HepG2 (cell line): ENCODE measurements at regions not wholly inside any gene's neighbourhood (a gene's known extent, or its start where the extent isn't known, plus 50 kb on each side); places are given as distances from the start of the nearest gene placed in this dataset.

Source experiments
- ATAC-seq: fragments of 200-7000 bp; cut with Tn5 transposase; 3 replicates; pipeline ENCODE4 v1.9.1; 2020; ENCODE audit warnings: mild to moderate bottlenecking, moderate library complexity
- BruUV-seq: library from RNA; stranded (reverse); fragments of 400-500 nt; replicated peaks from 2 replicates; lab custom pipeline; 2021; lab: Mats Ljungman, UMichigan
- CTCF ChIA-PET: fragments of 300-600 bp; formaldehyde crosslinking; extraction: SDS; loops from one replicate; lab custom pipeline; 2021; ENCODE audit warnings: low total read pairs, inconsistent platforms, low intra/inter-chr PET ratio; lab: Yijun Ruan, JAX
- POLR2A ChIA-PET: fragments of 350-600 bp; sonication (Branson Sonifier 250); formaldehyde crosslinking; loops from one replicate; lab custom pipeline; 2020; ENCODE audit warnings: antibody characterized with exemption, inconsistent platforms; lab: Yijun Ruan, JAX
- DNase-seq: peaks from one replicate; pipeline ENCODE4 v3.0.0-alpha.2; 2015; ENCODE audit warnings: low spot score
- FAIRE-seq: peaks from 3 replicates; lab custom pipeline; 2011; peaks lifted over from hg19 to GRCh38; lab: Jason Lieb, UNC
- H2AFZ ChIP-seq: one replicate; pipeline ENCODE4 v1.6.1; 2011; ENCODE audit warnings: low read length, inconsistent platforms
- H3K27ac ChIP-seq: fragments of 300-600 bp; 3 replicates; pipeline ENCODE4 v1.8.0; 2011; ENCODE audit warnings: mixed run types, mild to moderate bottlenecking, mixed read lengths, low read length, inconsistent platforms; ENCODE audit not compliant: insufficient read depth; ENCODE audit errors: extremely low read length
- H3K27me3 ChIP-seq, 2 experiments: fragments of 200-600 bp in 1 of 2; 2 replicates in 1 of 2; 3 replicates in 1 of 2; pipeline versions ENCODE4 v1.6.0 to v1.8.0; 2011; ENCODE audit warnings: low read length in 2 of 2, mild to moderate bottlenecking in 2 of 2, moderate library complexity in 2 of 2, inconsistent platforms in 1 of 2; ENCODE audit not compliant: insufficient read depth in 2 of 2, control insufficient read depth in 1 of 2
- H3K36me3 ChIP-seq, 2 experiments: fragments of 200-600 bp in 1 of 2; replicated peaks in 1 of 2; 2 replicates in 1 of 2; 3 replicates in 1 of 2; pipeline versions ENCODE4 v1.5.1 to v1.8.0; 2011; ENCODE audit warnings: low read length in 2 of 2, inconsistent platforms in 1 of 2; ENCODE audit not compliant: insufficient read depth in 2 of 2, control insufficient read depth in 1 of 2
- H3K4me1 ChIP-seq: 2 replicates; pipeline ENCODE4 v1.5.1; 2012; ENCODE audit warnings: low read length, inconsistent platforms; ENCODE audit not compliant: insufficient read depth
- H3K4me2 ChIP-seq: 2 replicates; pipeline ENCODE4 v1.6.0; 2011; ENCODE audit warnings: low read depth, low read length, inconsistent platforms
- H3K4me3 ChIP-seq, 3 experiments: fragments of 200-600 bp in 1 of 3; sonication (generic), shearing (Covaris generic) in 1 of 3; replicated peaks in 1 of 3; 2 replicates each; pipeline ENCODE4 v1.5.1; 2011 to 2016; ENCODE audit warnings: low read length in 3 of 3, inconsistent platforms in 2 of 3, low read depth in 2 of 3, mild to moderate bottlenecking in 2 of 3, control low read depth in 1 of 3, mixed read lengths in 1 of 3; ENCODE audit not compliant: insufficient read depth in 1 of 3
- H3K79me2 ChIP-seq: one replicate; pipeline ENCODE4 v1.6.1; 2011; ENCODE audit warnings: low read length, inconsistent platforms; ENCODE audit not compliant: insufficient read depth
- H3K9ac ChIP-seq: 2 replicates; pipeline ENCODE4 v1.6.0; 2011; ENCODE audit warnings: mild to moderate bottlenecking, low read depth, low read length, inconsistent platforms; ENCODE audit not compliant: insufficient read depth
- H3K9me3 ChIP-seq: 2 replicates; pipeline ENCODE4 v1.5.1; 2012; ENCODE audit warnings: mild to moderate bottlenecking, low read length
- H4K20me1 ChIP-seq: 2 replicates; pipeline ENCODE4 v1.6.0; 2011; ENCODE audit warnings: inconsistent platforms, mild to moderate bottlenecking, low read length, moderate library complexity; ENCODE audit not compliant: insufficient read depth
- ARHGAP35 ChIP-seq: sonication (generic); formaldehyde crosslinking; IDR thresholded peaks from 2 replicates; pipeline ENCODE4 v1.9.0; 2022; ENCODE audit warnings: mild to moderate bottlenecking, inconsistent platforms, moderate library complexity, missing genetic modification reagents, borderline replicate concordance
- CBX1 ChIP-seq: IDR thresholded peaks from one replicate; pipeline ENCODE4 v1.6.1; 2016; ENCODE audit warnings: antibody characterized with exemption, low read depth
- CENPT ChIP-seq: sonication (generic); formaldehyde crosslinking; IDR thresholded peaks from 2 replicates; pipeline ENCODE4 v1.8.0; 2022; ENCODE audit warnings: low read depth, mild to moderate bottlenecking, moderate library complexity, missing genetic modification reagents
- CREBL2 ChIP-seq: sonication (generic); formaldehyde crosslinking; IDR thresholded peaks from 2 replicates; pipeline ENCODE4 v1.8.1; 2023; ENCODE audit warnings: missing genetic modification reagents, mild to moderate bottlenecking, borderline replicate concordance
- E2F5 ChIP-seq: sonication (generic); formaldehyde crosslinking; conservative IDR thresholded peaks from 2 replicates; pipeline ENCODE4 v1.4.0; 2020; ENCODE audit warnings: missing genetic modification reagents
- RARA ChIP-seq: IDR thresholded peaks from 2 replicates; pipeline ENCODE4 v1.6.1; 2016; ENCODE audit warnings: missing genetic modification reagents, missing compliant biosample characterization
- RARG ChIP-seq: sonication (generic); formaldehyde crosslinking; IDR thresholded peaks from 2 replicates; pipeline ENCODE4 v1.4.0; 2020; ENCODE audit warnings: low read depth, mild to moderate bottlenecking, missing genetic modification reagents
- TFAP4 ChIP-seq: sonication (generic); IDR thresholded peaks from 2 replicates; pipeline ENCODE4 v1.6.1; 2016; ENCODE audit warnings: low read depth, borderline replicate concordance
- WGBS: methylation state at CpG from one replicate; pipeline ENCODE4 v1.1.6; 2017; ENCODE audit warnings: low lambda C conversion rate; 5-methylcytosine and 5-hydroxymethylcytosine counted together
- in situ Hi-C: cut with HindIII; loops from 2 replicates; pipeline ENCODE4 v1.10.0; 2017; ENCODE audit warnings: low pct_unique_long_range_greater_than_20kb; ENCODE audit not compliant: extremely low pct_ligation_motif_present
- intact Hi-C: fragments of 100-400 bp; cut with micrococcal nuclease; formaldehyde crosslinking; loops from one replicate; pipeline ENCODE4 v1.10.0; 2022; ENCODE audit not compliant: unreplicated experiment
- TF ChIP-seq, protein P1 (sequence below): sonication (generic); formaldehyde crosslinking; IDR thresholded peaks from 2 replicates; pipeline ENCODE4 v1.8.0; 2023; ENCODE audit warnings: mild to moderate bottlenecking, missing genetic modification reagents
- TF ChIP-seq, protein P2 (sequence below): sonication (generic); formaldehyde crosslinking; IDR thresholded peaks from 2 replicates; pipeline ENCODE4 v1.5.0; 2020; ENCODE audit warnings: mild to moderate bottlenecking, missing genetic modification reagents, moderate library complexity
- TF ChIP-seq, protein P3 (sequence below): IDR thresholded peaks from 2 replicates; pipeline ENCODE4 v1.6.1; 2016
- TF ChIP-seq, protein P4 (sequence below): sonication (generic); formaldehyde crosslinking; IDR thresholded peaks from 2 replicates; pipeline ENCODE4 v1.8.1; 2023; ENCODE audit warnings: mild to moderate bottlenecking, moderate library complexity, missing genetic modification reagents
- TF ChIP-seq, protein P5 (sequence below): IDR thresholded peaks from 2 replicates; pipeline ENCODE4 v1.6.1; 2012; ENCODE audit warnings: inconsistent platforms

DNA sequence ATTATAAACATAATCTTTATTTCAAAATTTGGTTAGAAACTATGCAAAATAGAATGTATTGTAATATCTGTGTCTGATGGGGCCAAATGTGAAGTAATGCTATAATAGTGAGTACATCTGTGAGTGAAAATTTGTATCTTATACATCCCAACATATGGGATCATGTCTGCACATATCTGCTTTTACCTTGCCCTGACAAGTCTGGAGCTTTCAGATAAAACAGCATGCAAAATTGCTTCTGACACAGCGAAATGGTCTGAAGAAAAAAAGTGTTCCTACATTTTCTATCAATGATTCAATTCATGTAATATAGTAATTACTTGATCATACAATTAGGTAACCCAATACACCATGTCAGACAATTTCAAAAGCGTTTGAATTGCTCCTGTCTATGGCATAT lies 58.1 kb upstream of the P3H2 start:
- Histone ChIP-seq H3K4me1 (no peaks in the 10 kb centered on the region), H3K27ac (no peak overlapping the region), H3K27me3 (no peaks in the 10 kb centered on the region), H3K4me3 (no peak overlapping the region), H3K4me2 (no peak overlapping the region), H4K20me1 (no peaks in the 10 kb centered on the region), H3K36me3 (no peaks in the 10 kb centered on the region), H3K79me2 (no peaks in the 10 kb centered on the region), H3K9me3 (no peaks in the 10 kb centered on the region), H2AFZ (no peak overlapping the region), H3K9ac (no peak overlapping the region)
- ATAC-seq (no peak), DNase-seq (no peak), FAIRE-seq (no peak)
- no TSS peak for BruUV-seq
- intact Hi-C loops, result no loop called here
- ChIA-PET POLR2A (no interaction called here), CTCF (no interaction called here)
- in situ Hi-C loops, result no loop called here
- TF ChIP-seq CBX1 (no peak), RARG (CRISPR knock-in tag) (no peak), CREBL2 (CRISPR knock-in tag) (no peak), RARA (no peak), E2F5 (CRISPR knock-in tag) (no peak), CENPT (CRISPR knock-in tag) (no peak), ARHGAP35 (CRISPR knock-in tag) (no peak), TFAP4 (no peak)
- TF ChIP-seq, protein P1, sequence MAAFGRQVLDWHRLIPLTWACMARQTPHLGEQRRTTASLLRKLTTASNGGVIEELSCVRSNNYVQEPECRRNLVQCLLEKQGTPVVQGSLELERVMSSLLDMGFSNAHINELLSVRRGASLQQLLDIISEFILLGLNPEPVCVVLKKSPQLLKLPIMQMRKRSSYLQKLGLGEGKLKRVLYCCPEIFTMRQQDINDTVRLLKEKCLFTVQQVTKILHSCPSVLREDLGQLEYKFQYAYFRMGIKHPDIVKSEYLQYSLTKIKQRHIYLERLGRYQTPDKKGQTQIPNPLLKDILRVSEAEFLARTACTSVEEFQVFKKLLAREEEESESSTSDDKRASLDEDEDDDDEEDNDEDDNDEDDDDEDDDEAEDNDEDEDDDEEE (CRISPR knock-in tag), result no peak
- TF ChIP-seq, protein P2, sequence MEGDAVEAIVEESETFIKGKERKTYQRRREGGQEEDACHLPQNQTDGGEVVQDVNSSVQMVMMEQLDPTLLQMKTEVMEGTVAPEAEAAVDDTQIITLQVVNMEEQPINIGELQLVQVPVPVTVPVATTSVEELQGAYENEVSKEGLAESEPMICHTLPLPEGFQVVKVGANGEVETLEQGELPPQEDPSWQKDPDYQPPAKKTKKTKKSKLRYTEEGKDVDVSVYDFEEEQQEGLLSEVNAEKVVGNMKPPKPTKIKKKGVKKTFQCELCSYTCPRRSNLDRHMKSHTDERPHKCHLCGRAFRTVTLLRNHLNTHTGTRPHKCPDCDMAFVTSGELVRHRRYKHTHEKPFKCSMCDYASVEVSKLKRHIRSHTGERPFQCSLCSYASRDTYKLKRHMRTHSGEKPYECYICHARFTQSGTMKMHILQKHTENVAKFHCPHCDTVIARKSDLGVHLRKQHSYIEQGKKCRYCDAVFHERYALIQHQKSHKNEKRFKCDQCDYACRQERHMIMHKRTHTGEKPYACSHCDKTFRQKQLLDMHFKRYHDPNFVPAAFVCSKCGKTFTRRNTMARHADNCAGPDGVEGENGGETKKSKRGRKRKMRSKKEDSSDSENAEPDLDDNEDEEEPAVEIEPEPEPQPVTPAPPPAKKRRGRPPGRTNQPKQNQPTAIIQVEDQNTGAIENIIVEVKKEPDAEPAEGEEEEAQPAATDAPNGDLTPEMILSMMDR (CRISPR knock-in tag), result no peak
- TF ChIP-seq, protein P3, sequence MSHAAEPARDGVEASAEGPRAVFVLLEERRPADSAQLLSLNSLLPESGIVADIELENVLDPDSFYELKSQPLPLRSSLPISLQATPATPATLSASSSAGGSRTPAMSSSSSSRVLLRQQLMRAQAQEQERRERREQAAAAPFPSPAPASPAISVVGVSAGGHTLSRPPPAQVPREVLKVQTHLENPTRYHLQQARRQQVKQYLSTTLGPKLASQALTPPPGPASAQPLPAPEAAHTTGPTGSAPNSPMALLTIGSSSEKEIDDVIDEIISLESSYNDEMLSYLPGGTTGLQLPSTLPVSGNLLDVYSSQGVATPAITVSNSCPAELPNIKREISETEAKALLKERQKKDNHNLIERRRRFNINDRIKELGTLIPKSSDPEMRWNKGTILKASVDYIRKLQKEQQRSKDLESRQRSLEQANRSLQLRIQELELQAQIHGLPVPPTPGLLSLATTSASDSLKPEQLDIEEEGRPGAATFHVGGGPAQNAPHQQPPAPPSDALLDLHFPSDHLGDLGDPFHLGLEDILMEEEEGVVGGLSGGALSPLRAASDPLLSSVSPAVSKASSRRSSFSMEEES (CRISPR knock-in tag), result no peak
- TF ChIP-seq, protein P4, sequence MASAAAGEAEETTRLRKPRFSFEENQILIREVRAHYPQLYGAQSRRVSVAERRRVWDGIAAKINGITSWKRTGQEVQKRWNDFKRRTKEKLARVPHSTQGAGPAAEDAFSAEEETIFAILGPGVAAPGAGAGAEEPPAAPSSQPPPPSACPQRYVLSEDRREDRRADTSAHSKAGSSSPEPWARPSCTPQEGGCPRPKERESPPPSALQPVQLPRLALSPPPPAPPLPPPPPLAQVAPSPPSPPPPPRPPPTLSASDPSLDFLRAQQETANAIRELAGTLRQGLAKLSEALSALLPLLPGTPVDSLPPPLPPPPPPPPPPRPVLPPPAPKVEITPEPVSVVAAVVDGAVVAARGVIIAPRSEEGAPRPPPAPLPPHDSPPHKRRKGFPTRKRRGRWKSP, result no peak
- TF ChIP-seq, protein P5, sequence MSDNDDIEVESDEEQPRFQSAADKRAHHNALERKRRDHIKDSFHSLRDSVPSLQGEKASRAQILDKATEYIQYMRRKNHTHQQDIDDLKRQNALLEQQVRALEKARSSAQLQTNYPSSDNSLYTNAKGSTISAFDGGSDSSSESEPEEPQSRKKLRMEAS, result no peak
- 3% methylated on average over 2 of the region's 2 CpGs for WGBS
